Keratinocyte (primary cell): ENCODE measurements at regions not wholly inside any gene's neighbourhood (a gene's known extent, or its start where the extent isn't known, plus 50 kb on each side); places are given as distances from the start of the nearest gene placed in this dataset.

Experiments
- EZH2 ChIP-seq: IDR thresholded peaks from one replicate; pipeline ENCODE4 v1.6.1; 2012; ENCODE audit warnings: inconsistent platforms, mild to moderate bottlenecking, low read length, moderate library complexity
- TF ChIP-seq, protein P1 (sequence below), 3 experiments: IDR thresholded peaks in 1 of 3; conservative IDR thresholded peaks in 1 of 3; optimal IDR thresholded peaks in 1 of 3; 2 replicates in 2 of 3; 3 replicates in 1 of 3; pipeline versions ENCODE3 to v1.5.1; 2011; ENCODE audit warnings: low read length in 3 of 3, mild to moderate bottlenecking in 3 of 3, moderate library complexity in 2 of 3, control low read depth in 1 of 3, inconsistent platforms in 1 of 3; ENCODE audit not compliant: insufficient read depth in 2 of 3; ENCODE audit errors: extremely low read depth in 1 of 3

DNA sequence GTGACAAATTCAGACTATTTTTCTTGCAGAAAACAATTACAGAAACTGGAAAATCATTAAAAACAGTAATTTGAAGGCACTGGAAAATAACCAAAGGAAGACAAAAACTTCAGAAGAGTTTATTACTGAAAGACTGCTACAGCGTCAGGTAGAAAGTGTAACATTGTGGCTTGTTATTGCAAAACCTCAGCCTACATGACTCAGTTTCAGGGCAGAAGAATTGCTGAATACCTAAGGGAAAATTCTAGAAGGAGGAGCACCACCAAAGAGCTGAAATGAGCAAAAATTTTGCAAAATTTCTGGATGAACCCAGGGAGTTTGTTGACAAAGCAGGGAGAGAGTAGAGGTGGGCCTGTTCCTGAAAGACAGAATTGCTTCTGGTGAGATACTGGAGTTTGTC is 219.6 kb downstream of the C3orf38 start:
- TF ChIP-seq, protein P1, sequence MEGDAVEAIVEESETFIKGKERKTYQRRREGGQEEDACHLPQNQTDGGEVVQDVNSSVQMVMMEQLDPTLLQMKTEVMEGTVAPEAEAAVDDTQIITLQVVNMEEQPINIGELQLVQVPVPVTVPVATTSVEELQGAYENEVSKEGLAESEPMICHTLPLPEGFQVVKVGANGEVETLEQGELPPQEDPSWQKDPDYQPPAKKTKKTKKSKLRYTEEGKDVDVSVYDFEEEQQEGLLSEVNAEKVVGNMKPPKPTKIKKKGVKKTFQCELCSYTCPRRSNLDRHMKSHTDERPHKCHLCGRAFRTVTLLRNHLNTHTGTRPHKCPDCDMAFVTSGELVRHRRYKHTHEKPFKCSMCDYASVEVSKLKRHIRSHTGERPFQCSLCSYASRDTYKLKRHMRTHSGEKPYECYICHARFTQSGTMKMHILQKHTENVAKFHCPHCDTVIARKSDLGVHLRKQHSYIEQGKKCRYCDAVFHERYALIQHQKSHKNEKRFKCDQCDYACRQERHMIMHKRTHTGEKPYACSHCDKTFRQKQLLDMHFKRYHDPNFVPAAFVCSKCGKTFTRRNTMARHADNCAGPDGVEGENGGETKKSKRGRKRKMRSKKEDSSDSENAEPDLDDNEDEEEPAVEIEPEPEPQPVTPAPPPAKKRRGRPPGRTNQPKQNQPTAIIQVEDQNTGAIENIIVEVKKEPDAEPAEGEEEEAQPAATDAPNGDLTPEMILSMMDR (optimal IDR thresholded peaks at IDR 0.05 in 1 of 3, IDR thresholded peaks at IDR 0.05 in 1 of 3, conservative IDR thresholded peaks at IDR 0.05 in 1 of 3; ENCODE audit: extremely low read depth in 1 of 3, insufficient read depth in 2 of 3, low read length in 3 of 3) = no peak
- TF ChIP-seq EZH2 = no peak
